HepG2 (cell line): ENCODE measurements at regions not wholly inside any gene's neighbourhood (a gene's known extent, or its start where the extent isn't known, plus 50 kb on each side); places are given as distances from the start of the nearest gene placed in this dataset.

Experiments used
- CTCF ChIP-seq: sonication (generic); formaldehyde crosslinking; IDR thresholded peaks from 2 replicates; pipeline ENCODE4 v1.5.0; 2020; ENCODE audit warnings: mild to moderate bottlenecking, missing genetic modification reagents, moderate library complexity
- FOXM1 ChIP-seq: sonication (generic); formaldehyde crosslinking; IDR thresholded peaks from 2 replicates; pipeline ENCODE4 v1.5.0; 2020; ENCODE audit warnings: missing genetic modification reagents
- KLF13 ChIP-seq: sonication (generic); formaldehyde crosslinking; IDR thresholded peaks from 2 replicates; pipeline ENCODE4 v1.4.0; 2020; ENCODE audit warnings: mild to moderate bottlenecking, missing genetic modification reagents
- PBX2 ChIP-seq: IDR thresholded peaks from 2 replicates; pipeline ENCODE4 v1.6.1; 2016; ENCODE audit warnings: control low read depth
- RARA ChIP-seq: IDR thresholded peaks from 2 replicates; pipeline ENCODE4 v1.6.1; 2016; ENCODE audit warnings: missing genetic modification reagents, missing compliant biosample characterization
- TCF7L2 ChIP-seq: IDR thresholded peaks from 2 replicates; pipeline ENCODE4 v1.6.1; 2011; ENCODE audit warnings: mild to moderate bottlenecking, low read depth, low read length, moderate library complexity
- THAP7 ChIP-seq: sonication (generic); formaldehyde crosslinking; IDR thresholded peaks from 2 replicates; pipeline ENCODE4 v1.8.1; 2023; ENCODE audit warnings: mild to moderate bottlenecking, missing genetic modification reagents
- ZBTB7B ChIP-seq: sonication (generic); formaldehyde crosslinking; IDR thresholded peaks from 2 replicates; pipeline ENCODE4 v1.4.0; 2020; ENCODE audit warnings: missing genetic modification reagents
- ZFX ChIP-seq: sonication (generic); formaldehyde crosslinking; IDR thresholded peaks from 2 replicates; pipeline ENCODE4 v1.4.0; 2020; ENCODE audit warnings: mild to moderate bottlenecking, low read depth, missing genetic modification reagents, moderate library complexity
- ZHX1 ChIP-seq: sonication (generic); formaldehyde crosslinking; IDR thresholded peaks from 2 replicates; pipeline ENCODE4 v1.8.1; 2022; ENCODE audit warnings: low read depth, mild to moderate bottlenecking, missing genetic modification reagents
- ZZZ3 ChIP-seq: sonication (generic); formaldehyde crosslinking; IDR thresholded peaks from 2 replicates; pipeline ENCODE4 v1.4.0; 2020; ENCODE audit warnings: missing genetic modification reagents, mild to moderate bottlenecking, borderline replicate concordance

- TF ChIP-seq RARA (CRISPR knock-in tag) (no peak), CTCF (CRISPR knock-in tag) (no peak), ZHX1 (no peak), ZFX (no peak), FOXM1 (CRISPR knock-in tag) (no peak), ZZZ3 (CRISPR knock-in tag) (no peak), THAP7 (no peak), PBX2 (no peak), ZBTB7B (CRISPR knock-in tag) (no peak), TCF7L2 (no peak), KLF13 (CRISPR knock-in tag) (no peak)
Measured at GRCh38 chr10:42983591-42983990, 93.3 kb upstream of the RET start.
